Astrocyte of the spinal cord (primary cell): ENCODE measurements at regions not wholly inside any gene's neighbourhood (a gene's known extent, or its start where the extent isn't known, plus 50 kb on each side); places are given as distances from the start of the nearest gene placed in this dataset.

ENCODE experiments used
- DNase-seq: peaks from one replicate; pipeline ENCODE4 v3.0.0; 2011; ENCODE audit warnings: low read depth, low spot score
- H3K4me3 ChIP-seq: 2 replicates; pipeline ENCODE4 v1.5.1; 2011; ENCODE audit warnings: low read depth, mild to moderate bottlenecking, low read length, moderate library complexity
- in situ Hi-C: cut with HindIII; loops from 2 replicates; pipeline ENCODE4 v1.10.0; 2017; ENCODE audit warnings: low sequenced_read_pairs
- TF ChIP-seq, protein P1 (sequence below): IDR thresholded peaks from 2 replicates; pipeline ENCODE4 v1.5.1; 2012; ENCODE audit warnings: low read depth, mild to moderate bottlenecking, low read length, inconsistent platforms

DNA sequence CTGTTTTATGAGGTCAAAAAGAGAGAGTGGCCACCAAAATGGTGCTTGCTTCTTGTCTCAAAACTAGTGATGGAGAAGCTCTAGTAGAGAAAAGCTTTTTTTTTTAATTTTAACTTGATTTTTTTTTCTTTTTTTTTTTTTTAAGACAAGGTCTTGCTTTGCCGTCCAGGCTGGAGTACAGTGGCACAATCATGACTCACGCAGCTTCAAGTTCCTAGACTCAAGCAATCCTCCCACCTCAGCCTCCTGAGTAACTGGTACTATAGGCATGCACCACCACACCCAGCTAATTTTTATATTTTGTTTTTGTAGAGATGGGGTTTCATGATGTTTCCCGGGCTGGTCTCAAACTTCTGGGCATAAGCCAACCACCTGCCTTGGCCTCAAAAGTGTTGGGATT is 279.0 kb downstream of the TBC1D4 start:
- H3K4me3 ChIP-seq = no peak overlapping the region
- TF ChIP-seq, protein P1, sequence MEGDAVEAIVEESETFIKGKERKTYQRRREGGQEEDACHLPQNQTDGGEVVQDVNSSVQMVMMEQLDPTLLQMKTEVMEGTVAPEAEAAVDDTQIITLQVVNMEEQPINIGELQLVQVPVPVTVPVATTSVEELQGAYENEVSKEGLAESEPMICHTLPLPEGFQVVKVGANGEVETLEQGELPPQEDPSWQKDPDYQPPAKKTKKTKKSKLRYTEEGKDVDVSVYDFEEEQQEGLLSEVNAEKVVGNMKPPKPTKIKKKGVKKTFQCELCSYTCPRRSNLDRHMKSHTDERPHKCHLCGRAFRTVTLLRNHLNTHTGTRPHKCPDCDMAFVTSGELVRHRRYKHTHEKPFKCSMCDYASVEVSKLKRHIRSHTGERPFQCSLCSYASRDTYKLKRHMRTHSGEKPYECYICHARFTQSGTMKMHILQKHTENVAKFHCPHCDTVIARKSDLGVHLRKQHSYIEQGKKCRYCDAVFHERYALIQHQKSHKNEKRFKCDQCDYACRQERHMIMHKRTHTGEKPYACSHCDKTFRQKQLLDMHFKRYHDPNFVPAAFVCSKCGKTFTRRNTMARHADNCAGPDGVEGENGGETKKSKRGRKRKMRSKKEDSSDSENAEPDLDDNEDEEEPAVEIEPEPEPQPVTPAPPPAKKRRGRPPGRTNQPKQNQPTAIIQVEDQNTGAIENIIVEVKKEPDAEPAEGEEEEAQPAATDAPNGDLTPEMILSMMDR = no peak
- in situ Hi-C loops = no loop called here
- DNase-seq = no peak

DNA sequence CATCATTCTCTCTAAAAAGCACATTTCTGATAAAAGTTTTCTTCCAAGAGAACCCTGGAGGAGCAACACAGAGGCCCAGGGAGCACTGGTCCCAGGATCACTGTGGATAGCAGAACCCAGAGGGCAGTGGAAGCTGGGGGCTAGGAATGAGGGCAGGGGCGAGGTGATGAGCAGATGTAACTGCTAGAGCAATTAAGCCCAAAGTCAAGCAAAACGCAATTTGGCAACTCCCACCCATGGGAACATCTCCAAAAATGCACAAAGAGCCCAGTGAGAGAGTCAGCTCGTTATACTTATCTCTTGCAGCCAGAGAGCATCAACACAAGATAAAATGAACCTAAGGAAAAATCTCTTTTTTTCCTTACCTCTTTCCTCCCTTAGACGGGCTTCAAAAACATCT is 284.2 kb downstream of the TBC1D4 start:
- TF ChIP-seq, protein P1 = no peak
- no peak overlapping the region for H3K4me3 ChIP-seq
- no peak for DNase-seq
- in situ Hi-C loops = no loop called here

DNA sequence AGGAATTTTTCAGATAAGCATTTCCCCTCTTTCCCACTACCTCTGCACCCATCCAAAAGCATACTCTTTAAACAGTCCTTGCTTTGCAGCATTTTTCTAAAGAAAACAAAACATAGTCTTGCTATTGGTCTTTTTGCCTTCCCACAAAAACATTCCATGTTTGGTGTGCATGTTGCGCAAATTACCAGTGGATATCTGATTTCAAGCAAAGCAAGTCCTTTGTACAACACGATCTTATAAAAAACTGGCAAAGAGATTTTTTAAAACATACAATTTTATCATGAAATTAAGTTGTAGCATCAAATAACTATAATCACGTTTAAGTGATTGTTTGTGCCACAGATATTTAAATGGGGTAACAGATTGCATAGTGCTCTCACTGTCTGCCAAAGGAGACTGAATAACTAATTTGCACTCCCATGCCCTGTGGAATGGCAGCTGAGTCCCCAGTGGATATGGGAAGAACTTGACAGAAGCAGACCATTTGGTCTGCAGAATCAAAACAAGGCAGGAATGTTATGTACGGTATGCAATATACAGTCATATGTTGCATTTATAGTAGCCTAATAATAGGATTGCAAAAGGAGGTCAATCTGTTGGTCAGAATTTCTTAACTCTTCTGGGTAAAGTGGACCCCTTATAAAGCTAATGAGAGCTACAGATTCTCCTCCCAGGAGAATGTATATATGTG is 285.7 kb downstream of the TBC1D4 start:
- peak; percentile 63 for DNase-seq
- H3K4me3 ChIP-seq = no peak overlapping the region
- in situ Hi-C loops = no loop called here
- TF ChIP-seq, protein P1 = no peak

DNA sequence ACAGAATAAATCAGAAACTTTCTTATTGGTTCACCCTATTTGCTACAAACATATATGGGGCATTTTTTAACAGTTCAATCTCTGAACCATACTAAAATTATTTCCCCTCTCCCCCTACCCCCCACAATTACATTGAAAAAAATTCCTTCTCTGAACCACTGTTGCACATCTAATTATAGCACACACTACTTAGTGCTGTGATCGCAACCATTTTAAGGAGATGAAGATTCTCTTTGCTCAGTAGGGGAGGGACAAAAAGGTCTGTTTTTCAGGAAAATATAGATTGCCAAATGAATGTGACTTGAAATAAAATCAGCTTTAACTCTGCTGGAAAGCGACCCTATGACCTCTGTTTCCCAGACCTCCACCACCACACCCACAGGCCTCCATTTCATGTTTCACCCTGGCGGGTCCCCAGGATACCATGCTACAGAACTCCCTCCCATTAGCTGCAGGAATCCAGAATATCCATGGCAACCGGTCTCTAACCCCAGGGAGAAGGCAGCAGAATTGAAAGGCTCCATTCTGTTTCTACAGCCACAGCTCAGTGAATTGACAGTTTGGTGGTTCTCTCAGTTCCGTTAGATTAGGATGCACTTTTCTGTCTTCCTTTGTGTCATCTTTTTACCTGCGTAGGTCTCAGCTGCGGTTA is 286.3 kb downstream of the TBC1D4 start:
- no peak overlapping the region for H3K4me3 ChIP-seq
- in situ Hi-C loops = no loop called here
- DNase-seq = peak; percentile 62
- TF ChIP-seq, protein P1 = no peak

GRCh38 chr13:75194717-75195462 is 287.1 kb downstream of the TBC1D4 start:
- in situ Hi-C loops = no loop called here
- DNase-seq = no peak
- no peak overlapping the region for H3K4me3 ChIP-seq
- TF ChIP-seq, protein P1 = no peak

DNA sequence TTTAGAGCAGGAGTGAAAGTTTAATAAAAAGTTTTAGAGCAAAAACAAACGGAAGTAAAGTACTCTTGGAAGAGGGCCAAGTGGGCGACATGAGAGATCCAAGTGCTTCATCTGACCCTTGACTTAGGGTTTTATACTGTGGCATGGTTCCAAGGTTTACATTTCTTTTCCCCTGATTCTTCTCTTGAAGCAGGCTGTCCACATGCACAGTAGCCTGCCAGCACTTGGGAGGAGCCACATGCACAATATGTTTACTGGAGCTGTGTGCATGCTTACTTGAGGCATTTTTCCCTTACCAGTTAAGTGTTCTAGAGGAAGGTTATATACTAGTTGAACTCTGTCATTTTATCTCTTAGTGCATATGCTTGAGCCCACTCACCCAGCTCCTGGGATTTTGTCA is 295.6 kb downstream of the TBC1D4 start:
- in situ Hi-C loops = no loop called here
- DNase-seq = no peak
- TF ChIP-seq, protein P1 = no peak

More for the DNA sequence above, 295.6 kb downstream of the TBC1D4 start:
- H3K4me3 ChIP-seq = no peak overlapping the region
